ENCODE measurements at regions not wholly inside any gene's neighbourhood (a gene's known extent, or its start where the extent isn't known, plus 50 kb on each side); places are given as distances from the start of the nearest gene placed in this dataset.

GRCh38 chr3:111373239-111373638 is 168.8 kb upstream of the CD96 start:
- TF ChIP-seq POLR2A (IDR thresholded peaks at IDR 0.05; ENCODE audit: low read length) (no peak), GATA1 (IDR thresholded peaks at IDR 0.05; ENCODE audit: low read depth, low read length) (no peak)

Data from erythroblast (primary cell).